ENCODE measurements at regions not wholly inside any gene's neighbourhood (a gene's known extent, or its start where the extent isn't known, plus 50 kb on each side); places are given as distances from the start of the nearest gene placed in this dataset.

DNA sequence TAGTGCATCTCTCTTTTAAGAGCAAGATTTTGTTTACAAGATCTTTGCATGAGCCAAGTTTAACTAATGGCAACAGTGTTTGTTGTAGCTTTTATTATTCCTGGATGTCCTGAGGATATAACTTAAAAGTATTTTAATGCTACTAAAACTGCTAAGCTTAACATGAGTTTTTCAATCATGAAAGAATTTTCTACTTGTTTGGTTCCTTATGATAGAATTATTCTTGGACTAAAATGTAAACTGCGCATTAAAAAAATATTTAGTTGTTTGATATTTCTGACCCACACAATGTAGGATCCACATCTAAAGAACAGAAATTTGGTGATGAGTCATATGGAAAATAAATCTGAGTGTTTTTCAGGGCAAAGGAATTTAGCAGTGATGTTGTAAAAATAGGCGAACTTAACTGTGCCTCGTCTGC, 70.8 kb downstream of the RAP2B start:
- no peak overlapping the region for H3K27ac ChIP-seq (ENCODE audit: low read depth in 1 of 2, low read length in 1 of 2)
- no peaks in the 10 kb centered on the region for H3K36me3 ChIP-seq (ENCODE audit: control insufficient read depth in 4 of 4, insufficient read depth in 4 of 4, low read length in 4 of 4)
- H3K9ac ChIP-seq (ENCODE audit: insufficient read depth in 1 of 2, low read length in 2 of 2): peak overlapping the region in 1 of 2 donors; percentile 26
- TF ChIP-seq, protein P1, sequence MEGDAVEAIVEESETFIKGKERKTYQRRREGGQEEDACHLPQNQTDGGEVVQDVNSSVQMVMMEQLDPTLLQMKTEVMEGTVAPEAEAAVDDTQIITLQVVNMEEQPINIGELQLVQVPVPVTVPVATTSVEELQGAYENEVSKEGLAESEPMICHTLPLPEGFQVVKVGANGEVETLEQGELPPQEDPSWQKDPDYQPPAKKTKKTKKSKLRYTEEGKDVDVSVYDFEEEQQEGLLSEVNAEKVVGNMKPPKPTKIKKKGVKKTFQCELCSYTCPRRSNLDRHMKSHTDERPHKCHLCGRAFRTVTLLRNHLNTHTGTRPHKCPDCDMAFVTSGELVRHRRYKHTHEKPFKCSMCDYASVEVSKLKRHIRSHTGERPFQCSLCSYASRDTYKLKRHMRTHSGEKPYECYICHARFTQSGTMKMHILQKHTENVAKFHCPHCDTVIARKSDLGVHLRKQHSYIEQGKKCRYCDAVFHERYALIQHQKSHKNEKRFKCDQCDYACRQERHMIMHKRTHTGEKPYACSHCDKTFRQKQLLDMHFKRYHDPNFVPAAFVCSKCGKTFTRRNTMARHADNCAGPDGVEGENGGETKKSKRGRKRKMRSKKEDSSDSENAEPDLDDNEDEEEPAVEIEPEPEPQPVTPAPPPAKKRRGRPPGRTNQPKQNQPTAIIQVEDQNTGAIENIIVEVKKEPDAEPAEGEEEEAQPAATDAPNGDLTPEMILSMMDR (IDR thresholded peaks at IDR 0.05; ENCODE audit: control extremely low read depth, extremely low read depth): no peak
- no peaks in the 10 kb centered on the region for H3K9me3 ChIP-seq (ENCODE audit: control insufficient read depth in 4 of 4, insufficient read depth in 3 of 4, low read length in 3 of 4)
- H3K27me3 ChIP-seq (ENCODE audit: control insufficient read depth in 3 of 3, insufficient read depth in 3 of 3, low read length in 2 of 3): no peaks in the 10 kb centered on the region
- DNase-seq (peak in 2 of 3 donors; percentile 71 to 75), ATAC-seq (ENCODE audit: insufficient read depth, low FRiP score) (no peak)
- H3K4me1 ChIP-seq (ENCODE audit: control insufficient read depth in 5 of 5, insufficient read depth in 5 of 5, low read length in 5 of 5): peaks cover 0 to 8% (median 2%) of the 10 kb centered on the region in 5 donors
- 74 to 89% methylated on average over 3 of the region's 3 CpGs for WGBS, 2 donors
- no peak overlapping the region for H3K4me3 ChIP-seq

DNA sequence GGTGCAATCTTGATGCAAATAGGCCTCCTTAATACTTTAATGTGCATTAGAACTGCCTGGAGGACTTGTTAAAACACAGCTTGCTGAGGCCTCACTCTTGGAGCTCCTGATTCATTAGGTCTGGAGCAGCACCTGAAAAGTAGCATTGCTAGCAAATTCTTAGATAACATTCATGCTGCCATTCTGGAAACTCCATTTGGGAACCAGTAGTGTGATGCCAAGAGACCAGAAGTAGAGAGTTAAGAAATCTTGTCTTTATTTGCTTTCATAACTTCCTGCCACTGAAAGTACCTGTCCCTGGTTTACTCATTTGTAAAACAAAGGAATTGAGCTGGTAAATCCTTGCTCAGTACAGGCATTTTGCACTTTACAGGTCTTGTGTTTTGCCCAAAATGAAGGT, 72.0 kb downstream of the RAP2B start:
- DNase-seq: no peak
- Histone ChIP-seq H3K4me1 (ENCODE audit: control insufficient read depth in 5 of 5, insufficient read depth in 5 of 5, low read length in 5 of 5) (peaks cover 0 to 8% (median 2%) of the 10 kb centered on the region in 5 donors), H3K4me3 (no peak overlapping the region), H3K27ac (ENCODE audit: low read depth in 1 of 2, low read length in 1 of 2) (no peak overlapping the region), H3K27me3 (ENCODE audit: control insufficient read depth in 3 of 3, insufficient read depth in 3 of 3, low read length in 2 of 3) (no peaks in the 10 kb centered on the region), H3K9me3 (ENCODE audit: control insufficient read depth in 4 of 4, insufficient read depth in 3 of 4, low read length in 3 of 4) (no peaks in the 10 kb centered on the region), H3K36me3 (ENCODE audit: control insufficient read depth in 4 of 4, insufficient read depth in 4 of 4, low read length in 4 of 4) (no peaks in the 10 kb centered on the region), H3K9ac (ENCODE audit: insufficient read depth in 1 of 2, low read length in 2 of 2) (no peak overlapping the region)
- no peak for ATAC-seq (ENCODE audit: insufficient read depth, low FRiP score)
- TF ChIP-seq, protein P1 (IDR thresholded peaks at IDR 0.05; ENCODE audit: control extremely low read depth, extremely low read depth): no peak

DNA sequence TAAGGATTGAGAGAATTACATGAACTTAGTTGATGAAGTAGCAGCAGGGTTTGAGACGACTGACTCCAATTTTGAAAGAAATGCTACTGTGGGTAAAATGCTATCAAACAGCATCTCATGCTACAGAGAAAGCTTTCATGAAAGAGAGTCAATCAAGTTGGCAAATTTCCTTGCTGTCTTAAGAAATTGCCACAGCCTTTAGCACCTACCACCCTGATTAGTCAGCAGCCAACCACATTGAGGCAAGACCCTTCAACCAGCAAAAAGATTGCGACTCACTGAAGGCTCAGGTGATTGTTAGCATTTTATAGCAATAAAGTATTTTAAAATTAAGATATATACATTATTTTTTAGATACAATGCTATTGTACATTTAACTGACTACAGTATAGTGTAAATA, 80.9 kb downstream of the RAP2B start:
- Histone ChIP-seq H3K9ac (ENCODE audit: insufficient read depth in 1 of 2, low read length in 2 of 2) (no peak overlapping the region), H3K4me1 (ENCODE audit: control insufficient read depth in 5 of 5, insufficient read depth in 5 of 5, low read length in 5 of 5) (peaks cover 0 to 5% (median 0%) of the 10 kb centered on the region in 5 donors), H3K4me3 (no peak overlapping the region), H3K27me3 (ENCODE audit: control insufficient read depth in 3 of 3, insufficient read depth in 3 of 3, low read length in 2 of 3) (no peaks in the 10 kb centered on the region), H3K36me3 (ENCODE audit: control insufficient read depth in 4 of 4, insufficient read depth in 4 of 4, low read length in 4 of 4) (no peaks in the 10 kb centered on the region), H3K27ac (ENCODE audit: low read depth in 1 of 2, low read length in 1 of 2) (no peak overlapping the region), H3K9me3 (ENCODE audit: control insufficient read depth in 4 of 4, insufficient read depth in 3 of 4, low read length in 3 of 4) (no peaks in the 10 kb centered on the region)
- TF ChIP-seq, protein P1 (IDR thresholded peaks at IDR 0.05; ENCODE audit: control extremely low read depth, extremely low read depth): no peak
- 45 to 81% methylated on average over 2 of the region's 2 CpGs for WGBS, 2 donors
- DNase-seq (no peak), ATAC-seq (ENCODE audit: insufficient read depth, low FRiP score) (no peak)

DNA sequence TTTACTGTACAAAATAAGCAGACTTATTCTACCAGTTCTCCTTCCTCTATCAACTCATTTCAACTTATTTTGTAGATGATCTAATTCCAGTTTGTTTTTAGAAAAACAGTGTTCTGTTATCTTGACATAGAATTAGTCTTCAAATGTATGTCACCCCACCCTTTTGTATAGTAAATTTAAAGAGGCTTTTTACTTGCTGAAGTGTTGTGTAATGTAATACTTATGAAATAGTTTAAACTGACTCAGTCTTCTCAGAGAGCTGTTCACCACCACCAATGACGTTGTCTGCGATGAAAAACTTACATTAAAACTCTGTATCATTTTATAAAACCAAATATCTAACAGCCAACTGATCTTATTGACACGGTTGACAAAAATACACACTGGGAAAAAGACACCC, 82.9 kb downstream of the RAP2B start:
- no peaks in the 10 kb centered on the region for H3K27me3 ChIP-seq (ENCODE audit: control insufficient read depth in 3 of 3, insufficient read depth in 3 of 3, low read length in 2 of 3)
- TF ChIP-seq, protein P1 (IDR thresholded peaks at IDR 0.05; ENCODE audit: control extremely low read depth, extremely low read depth): no peak
- H3K27ac ChIP-seq (ENCODE audit: low read depth in 1 of 2, low read length in 1 of 2): no peak overlapping the region
- WGBS, 2 donors: 57 to 70% methylated on average over 3 of the region's 3 CpGs
- no peaks in the 10 kb centered on the region for H3K36me3 ChIP-seq (ENCODE audit: control insufficient read depth in 4 of 4, insufficient read depth in 4 of 4, low read length in 4 of 4)
- no peak overlapping the region for H3K9ac ChIP-seq (ENCODE audit: insufficient read depth in 1 of 2, low read length in 2 of 2)
- peaks cover 0 to 5% (median 0%) of the 10 kb centered on the region in 5 donors for H3K4me1 ChIP-seq (ENCODE audit: control insufficient read depth in 5 of 5, insufficient read depth in 5 of 5, low read length in 5 of 5)
- H3K9me3 ChIP-seq (ENCODE audit: control insufficient read depth in 4 of 4, insufficient read depth in 3 of 4, low read length in 3 of 4): no peaks in the 10 kb centered on the region
- DNase-seq: no peak
- ATAC-seq (ENCODE audit: insufficient read depth, low FRiP score): no peak
- no peak overlapping the region for H3K4me3 ChIP-seq

All from lung (tissue), 11 donors.